AG04449 (cell line): ENCODE measurements at regions not wholly inside any gene's neighbourhood (a gene's known extent, or its start where the extent isn't known, plus 50 kb on each side); places are given as distances from the start of the nearest gene placed in this dataset.

Experiments
- CTCF ChIA-PET: fragments of 350-600 bp; formaldehyde crosslinking; extraction: SDS; loops from one replicate; lab custom pipeline; 2021; ENCODE audit warnings: antibody characterized with exemption; lab: Yijun Ruan, JAX
- POLR2A ChIA-PET: fragments of 400-600, 350-600 bp; formaldehyde crosslinking; extraction: SDS; loops from one replicate; lab custom pipeline; 2020; ENCODE audit warnings: antibody characterized with exemption, inconsistent platforms; lab: Yijun Ruan, JAX
- DNase-seq: peaks from one replicate; pipeline ENCODE4 v3.0.0-alpha.2; 2010; ENCODE audit warnings: low read depth, low spot score
- H3K4me3 ChIP-seq: 2 replicates; pipeline ENCODE4 v1.5.1; 2011; ENCODE audit warnings: low read depth, mild to moderate bottlenecking, control low read depth, low read length
- TF ChIP-seq, protein P1 (sequence below): IDR thresholded peaks from one replicate; pipeline ENCODE4 v1.5.1; 2011; ENCODE audit warnings: mild to moderate bottlenecking, moderate library complexity, low read length, control low read depth, inconsistent platforms; ENCODE audit not compliant: insufficient read depth; ENCODE audit errors: missing control alignments

DNA sequence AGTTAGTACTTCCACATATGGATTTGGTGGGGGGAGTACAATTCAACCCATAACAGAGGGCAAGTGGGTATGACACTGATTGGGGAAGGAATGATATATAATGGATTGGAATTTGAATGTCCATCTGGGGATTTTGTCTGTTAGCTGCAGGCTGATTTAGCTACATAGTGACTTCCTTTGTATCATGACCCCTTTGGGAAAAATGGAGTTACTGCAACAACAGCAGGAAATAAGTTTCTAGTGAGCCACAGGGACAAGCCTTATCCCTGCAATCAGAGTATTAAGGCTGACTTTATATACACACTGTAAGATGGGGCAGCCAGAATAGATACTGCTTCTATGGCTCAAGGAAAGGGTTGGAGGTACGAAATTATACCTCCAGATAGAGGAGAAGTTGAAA, 404.4 kb upstream of the MEIS1 start:
- ChIA-PET CTCF (no interaction called here), POLR2A (no interaction called here)
- DNase-seq = no peak
- no peak overlapping the region for H3K4me3 ChIP-seq
- TF ChIP-seq, protein P1, sequence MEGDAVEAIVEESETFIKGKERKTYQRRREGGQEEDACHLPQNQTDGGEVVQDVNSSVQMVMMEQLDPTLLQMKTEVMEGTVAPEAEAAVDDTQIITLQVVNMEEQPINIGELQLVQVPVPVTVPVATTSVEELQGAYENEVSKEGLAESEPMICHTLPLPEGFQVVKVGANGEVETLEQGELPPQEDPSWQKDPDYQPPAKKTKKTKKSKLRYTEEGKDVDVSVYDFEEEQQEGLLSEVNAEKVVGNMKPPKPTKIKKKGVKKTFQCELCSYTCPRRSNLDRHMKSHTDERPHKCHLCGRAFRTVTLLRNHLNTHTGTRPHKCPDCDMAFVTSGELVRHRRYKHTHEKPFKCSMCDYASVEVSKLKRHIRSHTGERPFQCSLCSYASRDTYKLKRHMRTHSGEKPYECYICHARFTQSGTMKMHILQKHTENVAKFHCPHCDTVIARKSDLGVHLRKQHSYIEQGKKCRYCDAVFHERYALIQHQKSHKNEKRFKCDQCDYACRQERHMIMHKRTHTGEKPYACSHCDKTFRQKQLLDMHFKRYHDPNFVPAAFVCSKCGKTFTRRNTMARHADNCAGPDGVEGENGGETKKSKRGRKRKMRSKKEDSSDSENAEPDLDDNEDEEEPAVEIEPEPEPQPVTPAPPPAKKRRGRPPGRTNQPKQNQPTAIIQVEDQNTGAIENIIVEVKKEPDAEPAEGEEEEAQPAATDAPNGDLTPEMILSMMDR = no peak

DNA sequence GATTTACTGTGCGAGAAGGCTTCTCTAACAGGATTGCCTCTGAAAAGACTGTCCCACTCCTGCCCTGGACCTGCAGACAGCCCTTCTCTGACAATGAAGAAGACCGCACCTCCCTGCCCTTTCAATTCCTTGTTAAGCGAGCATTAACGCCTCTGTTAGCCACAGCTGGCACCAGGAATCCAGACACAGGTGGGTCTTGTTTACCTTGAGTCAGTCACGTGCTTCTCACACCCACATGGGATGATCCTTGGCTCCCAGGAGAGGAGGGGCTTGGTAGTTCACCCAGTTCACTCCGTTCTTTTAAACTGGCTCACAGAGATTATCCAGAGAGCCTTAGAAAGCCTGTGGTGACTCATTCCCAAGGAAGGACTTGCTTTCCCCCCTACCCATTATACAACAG, 410.5 kb upstream of the MEIS1 start:
- ChIA-PET POLR2A (no interaction called here), CTCF (no interaction called here)
- no peak for DNase-seq
- H3K4me3 ChIP-seq = no peak overlapping the region
- TF ChIP-seq, protein P1 = no peak

DNA sequence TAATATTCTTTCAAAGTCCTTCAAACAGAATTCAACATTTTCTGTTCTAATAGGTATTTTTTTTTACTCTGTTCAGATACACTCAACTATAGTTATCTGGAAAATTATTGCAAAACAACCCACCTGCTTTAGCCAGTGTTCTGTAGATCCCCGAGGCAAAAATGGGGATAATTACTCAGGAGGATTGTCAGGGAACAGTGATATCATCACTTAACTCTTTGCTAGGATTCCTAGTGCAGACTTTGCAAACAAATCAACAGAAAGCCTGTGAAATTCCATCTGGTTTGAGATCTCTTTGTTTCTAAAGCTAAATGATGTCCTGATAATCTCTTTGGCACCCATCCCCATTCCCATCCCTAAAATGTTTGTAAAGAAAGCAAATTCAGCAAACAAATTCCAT, 413.6 kb upstream of the MEIS1 start:
- ChIA-PET CTCF (no interaction called here), POLR2A (no interaction called here)

DNA sequence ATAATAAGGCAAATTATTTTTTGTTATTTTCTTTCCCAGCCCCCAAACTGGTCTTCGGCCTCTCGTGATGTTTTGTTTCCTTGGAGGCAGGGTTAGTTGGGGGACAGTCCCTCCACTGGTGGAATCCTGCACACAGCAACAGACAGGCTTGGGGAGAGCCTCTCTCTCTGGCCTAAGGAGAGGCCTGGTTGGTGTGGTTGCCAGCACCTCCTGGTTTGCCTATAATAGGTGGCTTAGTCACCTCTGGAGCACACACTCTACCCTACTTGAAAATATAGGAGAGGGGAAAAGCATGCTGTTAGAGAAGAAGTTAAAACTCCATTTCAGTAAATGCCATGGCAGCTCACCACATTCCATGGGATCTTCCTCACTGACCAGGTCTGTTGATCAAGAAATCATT, 417.2 kb upstream of the MEIS1 start:
- DNase-seq = no peak
- TF ChIP-seq, protein P1 = no peak
- CTCF ChIA-PET = no interaction called here
- POLR2A ChIA-PET = no interaction called here
- no peak overlapping the region for H3K4me3 ChIP-seq

More for the DNA sequence above, 413.6 kb upstream of the MEIS1 start:
- H3K4me3 ChIP-seq = no peak overlapping the region
- no peak for DNase-seq
- TF ChIP-seq, protein P1 = no peak

DNA sequence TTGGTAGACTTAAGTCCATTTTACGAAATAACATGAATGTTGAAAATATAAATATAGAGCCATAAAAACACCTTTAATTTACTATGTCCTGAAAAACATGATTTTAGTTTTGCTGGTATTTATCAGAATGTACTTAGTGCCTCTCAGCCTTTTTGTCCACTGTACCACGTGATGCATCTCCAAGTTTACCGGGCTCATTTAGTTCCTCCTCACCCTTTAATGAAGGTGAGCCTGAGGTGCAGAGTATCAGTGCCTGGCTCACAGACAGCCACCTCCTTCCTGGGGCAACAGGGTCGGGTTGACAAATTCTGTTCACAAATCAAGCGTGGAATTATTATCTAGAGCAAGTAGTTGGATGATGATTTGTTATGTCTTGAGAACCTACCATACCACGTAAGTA, 420.5 kb upstream of the MEIS1 start:
- no peak overlapping the region for H3K4me3 ChIP-seq
- DNase-seq = no peak
- CTCF ChIA-PET = no interaction called here
- POLR2A ChIA-PET = no interaction called here
- TF ChIP-seq, protein P1 = no peak

DNA sequence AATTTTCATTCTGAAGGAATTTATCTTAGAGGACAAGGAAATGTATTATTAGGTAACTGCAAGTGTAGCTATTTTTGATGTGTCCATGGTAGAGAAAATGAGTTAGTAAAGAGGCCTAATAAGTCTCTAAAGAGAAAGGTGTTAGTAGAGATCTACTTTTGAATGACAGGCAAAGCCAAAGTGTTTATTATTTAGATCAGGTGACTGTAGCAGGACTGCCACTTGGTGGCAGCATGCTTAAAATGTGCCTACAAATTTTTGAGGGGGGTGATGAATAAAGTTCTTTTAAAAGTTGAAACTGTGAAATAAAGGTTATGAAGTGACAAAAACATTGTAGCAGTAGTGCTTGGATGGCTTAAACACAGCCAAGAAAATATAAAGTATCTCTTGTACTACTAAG, 421.5 kb upstream of the MEIS1 start:
- TF ChIP-seq, protein P1 = no peak
- no peak for DNase-seq
- no peak overlapping the region for H3K4me3 ChIP-seq
- CTCF ChIA-PET = no interaction called here
- POLR2A ChIA-PET = no interaction called here
